K562 (cell line): ENCODE measurements at regions not wholly inside any gene's neighbourhood (a gene's known extent, or its start where the extent isn't known, plus 50 kb on each side); places are given as distances from the start of the nearest gene placed in this dataset.

Source experiments
- ATAC-seq: fragments of 200-7000 bp; cut with Tn5 transposase; 3 replicates; pipeline ENCODE4 v1.9.1; 2020; ENCODE audit warnings: moderate library complexity
- BruUV-seq: library from RNA; stranded (reverse); fragments of 400-500 nt; replicated peaks from 2 replicates; lab custom pipeline; 2021; lab: Mats Ljungman, UMichigan
- CTCF ChIA-PET: fragments of 300-600 bp; formaldehyde crosslinking; extraction: SDS; loops from one replicate; lab custom pipeline; 2021; ENCODE audit warnings: low intra/inter-chr PET ratio; lab: Yijun Ruan, JAX
- POLR2A ChIA-PET: fragments of 300-600, 350-650 bp; sonication (Branson Sonifier 250); formaldehyde crosslinking; extraction: SDS; loops from one replicate; lab custom pipeline; 2021; ENCODE audit warnings: antibody characterized with exemption, inconsistent platforms; lab: Yijun Ruan, JAX
- DNase-seq, 4 experiments: peaks; one replicate each; pipeline versions ENCODE4 v3.0.0 to v3.0.0-alpha.2; 2011 to 2018; ENCODE audit warnings: low spot score in 3 of 4, mixed read lengths in 3 of 4; ENCODE audit errors: extremely low read depth in 1 of 4
- FAIRE-seq: peaks from 2 replicates; lab custom pipeline; 2011; peaks lifted over from hg19 to GRCh38; lab: Jason Lieb, UNC
- H2AFZ ChIP-seq: 2 replicates; pipeline ENCODE4 v1.6.0; 2011; ENCODE audit warnings: low read depth, low read length, control low read depth, inconsistent platforms
- H3K27ac ChIP-seq: fragments of 200-600 bp; 3 replicates; pipeline ENCODE4 v1.8.0; 2011; ENCODE audit warnings: low read depth, mild to moderate bottlenecking, control low read depth, inconsistent platforms, low read length, moderate library complexity, mixed read lengths; ENCODE audit errors: extremely low read depth
- H3K27me3 ChIP-seq, 2 experiments: fragments of 300-600 bp in 1 of 2; 2 replicates in 1 of 2; 3 replicates in 1 of 2; pipeline versions ENCODE4 v1.6.0 to v1.8.0; 2011; ENCODE audit warnings: inconsistent platforms in 2 of 2, low read length in 2 of 2, mild to moderate bottlenecking in 1 of 2, mixed read lengths in 1 of 2, moderate library complexity in 1 of 2; ENCODE audit not compliant: control insufficient read depth in 2 of 2, insufficient read depth in 2 of 2
- H3K36me3 ChIP-seq: fragments of 300-600 bp; 3 replicates; pipeline ENCODE4 v1.8.0; 2011; ENCODE audit warnings: mild to moderate bottlenecking, low read length, inconsistent platforms; ENCODE audit not compliant: control insufficient read depth, insufficient read depth
- H3K4me1 ChIP-seq, 2 experiments: fragments of 200-600 bp in 1 of 2; replicated peaks in 1 of 2; 2 replicates in 1 of 2; 3 replicates in 1 of 2; pipeline versions ENCODE4 v1.5.1 to v1.8.0; 2011; ENCODE audit warnings: inconsistent platforms in 2 of 2, low read length in 2 of 2, mild to moderate bottlenecking in 1 of 2, mixed read lengths in 1 of 2, moderate library complexity in 1 of 2; ENCODE audit not compliant: control insufficient read depth in 2 of 2, insufficient read depth in 2 of 2
- H3K4me2 ChIP-seq: 2 replicates; pipeline ENCODE4 v1.6.1; 2011; ENCODE audit warnings: low read length, control low read depth, inconsistent platforms, mixed read lengths; ENCODE audit not compliant: insufficient read depth
- H3K4me3 ChIP-seq: fragments of 200-600 bp; sonication (generic), shearing (Covaris generic); 2 replicates; pipeline ENCODE4 v1.5.1; 2016; ENCODE audit warnings: control low read depth, inconsistent platforms
- H3K79me2 ChIP-seq: fragments of 200-600 bp; 3 replicates; pipeline ENCODE4 v1.8.0; 2011; ENCODE audit warnings: low read length, inconsistent platforms; ENCODE audit not compliant: control insufficient read depth, insufficient read depth
- H3K9ac ChIP-seq, 2 experiments: 2 replicates each; pipeline versions ENCODE4 v1.6.0 to v1.6.1; 2011; ENCODE audit warnings: low read depth in 2 of 2, low read length in 2 of 2, control low read depth in 1 of 2, inconsistent platforms in 1 of 2, mild to moderate bottlenecking in 1 of 2, mixed read lengths in 1 of 2; ENCODE audit not compliant: insufficient read depth in 1 of 2
- H3K9me1 ChIP-seq: one replicate; pipeline ENCODE4 v1.6.0; 2011; ENCODE audit warnings: inconsistent platforms, mild to moderate bottlenecking, low read length, moderate library complexity; ENCODE audit not compliant: control insufficient read depth, insufficient read depth
- H3K9me3 ChIP-seq: replicated peaks from 2 replicates; pipeline ENCODE4 v1.5.1; 2011; ENCODE audit warnings: low read depth, low read length, inconsistent platforms; ENCODE audit not compliant: control insufficient read depth, insufficient read depth
- H4K20me1 ChIP-seq: replicated peaks from 2 replicates; pipeline ENCODE4 v1.6.1; 2011; ENCODE audit warnings: low read length, inconsistent platforms, mixed read lengths; ENCODE audit not compliant: control insufficient read depth, insufficient read depth
- DPF2 ChIP-seq: fragments of 450-650 bp; IDR thresholded peaks from 2 replicates; pipeline ENCODE4 v1.6.1; 2016
- EHMT2 ChIP-seq: fragments of 450-650 bp; IDR thresholded peaks from 2 replicates; pipeline ENCODE4 v1.6.1; 2018; ENCODE audit warnings: antibody characterized with exemption
- GATA2 ChIP-seq: sonication (generic); formaldehyde crosslinking; IDR thresholded peaks from 2 replicates; pipeline ENCODE4 v1.4.0; 2020; ENCODE audit warnings: mild to moderate bottlenecking, missing genetic modification reagents
- HNRNPH1 ChIP-seq: fragments of 200-400 bp; formaldehyde crosslinking; optimal IDR thresholded peaks from 2 replicates; pipeline ENCODE3; 2017; ENCODE audit warnings: low read depth, mild to moderate bottlenecking, low read length, moderate library complexity
- JUND ChIP-seq, 2 experiments: IDR thresholded peaks; 2 replicates in 1 of 2; 3 replicates in 1 of 2; pipeline ENCODE4 v1.6.1; 2011; ENCODE audit warnings: borderline replicate concordance in 2 of 2, low read depth in 2 of 2, low read length in 2 of 2, improper control_type of control experiment in 1 of 2, missing biosample characterization in 1 of 2, missing genetic modification characterization in 1 of 2, missing genetic modification reagents in 1 of 2
- SETDB1 ChIP-seq: IDR thresholded peaks from one replicate; pipeline ENCODE4 v1.6.1; 2012; ENCODE audit warnings: low read length, control low read depth, inconsistent platforms
- SP2 ChIP-seq: IDR thresholded peaks from 2 replicates; pipeline ENCODE4 v1.6.1; 2011; ENCODE audit warnings: mild to moderate bottlenecking, low read depth, low read length, moderate library complexity; ENCODE audit not compliant: poor library complexity, severe bottlenecking; ENCODE audit errors: extremely low read depth
- XRCC4 ChIP-seq: IDR thresholded peaks from one replicate; pipeline ENCODE4 v1.6.1; 2011; ENCODE audit not compliant: insufficient read depth, insufficient read length; ENCODE audit errors: extremely low read depth
- ZFPM2 ChIP-seq: fragments of 250-450 bp; sonication (Bioruptor Pico); IDR thresholded peaks from 2 replicates; pipeline ENCODE4 v1.5.1; 2022; ENCODE audit warnings: mild to moderate bottlenecking
- ZNF212 ChIP-seq: fragments of 450-650 bp; formaldehyde crosslinking; IDR thresholded peaks from 2 replicates; pipeline ENCODE4 v1.4.0; 2020; ENCODE audit warnings: mild to moderate bottlenecking
- ZNF778 ChIP-seq: fragments of 450-650 bp; formaldehyde crosslinking; IDR thresholded peaks from 2 replicates; pipeline ENCODE4 v1.4.0; 2020; ENCODE audit warnings: mild to moderate bottlenecking, moderate library complexity
- WGBS: fragments of 100-300 bp; shearing (Covaris generic); methylation state at CpG from one replicate; pipeline ENCODE4 v1.1.6; 2016; ENCODE audit warnings: low coverage, mixed read lengths; ENCODE audit not compliant: insufficient coverage; ENCODE audit errors: missing lambda C conversion rate; 5-methylcytosine and 5-hydroxymethylcytosine counted together
- in situ Hi-C: fragments of 300-500 bp; cut with MboI; formaldehyde crosslinking; loops from 4 replicates; pipeline ENCODE4 v1.15.0; 2018; ENCODE audit warnings: inconsistent platforms, mixed read lengths
- intact Hi-C: fragments of 100-400 bp; cut with micrococcal nuclease; formaldehyde crosslinking; loops from 2 replicates; pipeline ENCODE4 v1.14.2; 2022
- TF ChIP-seq, protein P1 (sequence below): fragments of 450-650 bp; formaldehyde crosslinking; IDR thresholded peaks from 2 replicates; pipeline ENCODE4 v1.4.0; 2022; ENCODE audit warnings: missing genetic modification characterization
- TF ChIP-seq, protein P2 (sequence below): IDR thresholded peaks from 2 replicates; pipeline ENCODE4 v1.6.1; 2011; ENCODE audit not compliant: insufficient read length; ENCODE audit errors: extremely low read depth

DNA sequence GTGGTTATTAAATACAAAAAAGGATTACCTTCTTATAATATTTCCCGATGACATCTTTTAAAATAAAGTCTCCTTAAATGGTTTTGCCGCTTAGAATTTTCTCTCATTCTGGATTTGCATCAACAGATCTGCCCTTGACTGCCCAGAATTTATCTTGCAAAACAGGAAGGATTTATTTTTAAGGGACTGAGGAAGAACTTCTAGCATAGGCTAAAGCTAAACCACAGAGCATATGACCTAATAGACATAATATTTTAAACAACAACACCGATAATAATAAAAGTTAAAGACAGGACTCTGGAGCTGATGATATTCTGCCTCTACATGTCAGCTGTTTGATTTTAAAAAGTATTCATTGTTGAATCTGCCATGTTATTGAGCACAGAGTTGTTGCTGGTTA, 145.3 kb upstream of the ADCY2 start:
- in situ Hi-C loops (no loop called here), intact Hi-C loops (no loop called here)
- WGBS: 0% methylated on average over 3 of the region's 3 CpGs
- H3K9me3 ChIP-seq: no peaks in the 10 kb centered on the region
- BruUV-seq: no TSS peak
- no peaks in the 10 kb centered on the region for H3K27me3 ChIP-seq
- no peaks in the 10 kb centered on the region for H4K20me1 ChIP-seq
- TF ChIP-seq SETDB1: no peak
- no peak for TF ChIP-seq ZFPM2 (CRISPR knock-in tag)
- TF ChIP-seq ZNF212: no peak
- no peak for TF ChIP-seq SP2
- no peak for TF ChIP-seq ZNF778
- TF ChIP-seq DPF2: no peak
- TF ChIP-seq, protein P1, sequence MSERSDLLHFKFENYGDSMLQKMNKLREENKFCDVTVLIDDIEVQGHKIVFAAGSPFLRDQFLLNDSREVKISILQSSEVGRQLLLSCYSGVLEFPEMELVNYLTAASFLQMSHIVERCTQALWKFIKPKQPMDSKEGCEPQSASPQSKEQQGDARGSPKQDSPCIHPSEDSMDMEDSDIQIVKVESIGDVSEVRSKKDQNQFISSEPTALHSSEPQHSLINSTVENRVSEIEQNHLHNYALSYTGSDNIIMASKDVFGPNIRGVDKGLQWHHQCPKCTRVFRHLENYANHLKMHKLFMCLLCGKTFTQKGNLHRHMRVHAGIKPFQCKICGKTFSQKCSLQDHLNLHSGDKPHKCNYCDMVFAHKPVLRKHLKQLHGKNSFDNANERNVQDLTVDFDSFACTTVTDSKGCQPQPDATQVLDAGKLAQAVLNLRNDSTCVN: no peak
- no peak for TF ChIP-seq XRCC4
- TF ChIP-seq EHMT2: no peak
- TF ChIP-seq JUND (IDR thresholded peaks at IDR 0.05; ENCODE audit: borderline replicate concordance, low read depth, low read length): no peak
- TF ChIP-seq JUND (tag; IDR thresholded peaks at IDR 0.05; ENCODE audit: borderline replicate concordance, low read depth, low read length): no peak
- TF ChIP-seq HNRNPH1: no peak
- TF ChIP-seq, protein P2, sequence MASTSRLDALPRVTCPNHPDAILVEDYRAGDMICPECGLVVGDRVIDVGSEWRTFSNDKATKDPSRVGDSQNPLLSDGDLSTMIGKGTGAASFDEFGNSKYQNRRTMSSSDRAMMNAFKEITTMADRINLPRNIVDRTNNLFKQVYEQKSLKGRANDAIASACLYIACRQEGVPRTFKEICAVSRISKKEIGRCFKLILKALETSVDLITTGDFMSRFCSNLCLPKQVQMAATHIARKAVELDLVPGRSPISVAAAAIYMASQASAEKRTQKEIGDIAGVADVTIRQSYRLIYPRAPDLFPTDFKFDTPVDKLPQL: no peak
- TF ChIP-seq GATA2: no peak
- H3K36me3 ChIP-seq: no peaks in the 10 kb centered on the region
- H3K9ac ChIP-seq: no peak overlapping the region
- FAIRE-seq: no peak
- no peak overlapping the region for H3K4me3 ChIP-seq
- ATAC-seq: no peak
- H3K27ac ChIP-seq: no peak overlapping the region
- no peak overlapping the region for H3K4me2 ChIP-seq
- ChIA-PET CTCF (no interaction called here), POLR2A (no interaction called here)
- no peak overlapping the region for H2AFZ ChIP-seq
- no peaks in the 10 kb centered on the region for H3K79me2 ChIP-seq
- H3K4me1 ChIP-seq: no peaks in the 10 kb centered on the region
- no peak for DNase-seq
- H3K9me1 ChIP-seq: no peaks in the 10 kb centered on the region
